GM19025 (cell line): ENCODE measurements at regions not wholly inside any gene's neighbourhood (a gene's known extent, or its start where the extent isn't known, plus 50 kb on each side); places are given as distances from the start of the nearest gene placed in this dataset.

Experiments used
- ATAC-seq: cut with Tn5 transposase; IDR thresholded peaks from one replicate; pipeline ENCODE4 v1.9.1; 2021; ENCODE audit warnings: mild to moderate bottlenecking, low read depth, moderate library complexity; ENCODE audit not compliant: unreplicated experiment

GRCh38 chr12:74980510-74980909 lies 229.1 kb downstream of the KCNC2 start:
- ATAC-seq, result no peak

GRCh38 chr12:74981541-74981940 lies 228.1 kb downstream of the KCNC2 start:
- no peak for ATAC-seq

DNA sequence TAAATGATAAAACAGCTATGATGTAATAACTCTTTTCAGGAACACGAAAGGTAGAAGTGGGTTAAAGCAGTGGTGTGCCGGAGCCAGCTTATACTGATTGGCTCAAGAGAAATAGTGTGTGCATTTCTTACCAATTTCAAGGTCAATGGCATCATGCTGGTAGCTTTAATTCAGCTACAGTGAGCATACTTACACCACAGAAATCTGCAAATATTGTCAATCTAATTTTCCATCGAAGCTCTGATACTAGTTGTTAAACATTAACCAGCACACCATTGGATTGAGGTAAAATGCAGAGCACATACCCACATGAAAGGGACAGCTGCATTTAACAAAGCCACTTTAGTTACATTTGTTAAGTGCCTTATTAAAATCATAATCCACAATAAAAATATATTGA lies 225.7 kb downstream of the KCNC2 start:
- ATAC-seq, result no peak

DNA sequence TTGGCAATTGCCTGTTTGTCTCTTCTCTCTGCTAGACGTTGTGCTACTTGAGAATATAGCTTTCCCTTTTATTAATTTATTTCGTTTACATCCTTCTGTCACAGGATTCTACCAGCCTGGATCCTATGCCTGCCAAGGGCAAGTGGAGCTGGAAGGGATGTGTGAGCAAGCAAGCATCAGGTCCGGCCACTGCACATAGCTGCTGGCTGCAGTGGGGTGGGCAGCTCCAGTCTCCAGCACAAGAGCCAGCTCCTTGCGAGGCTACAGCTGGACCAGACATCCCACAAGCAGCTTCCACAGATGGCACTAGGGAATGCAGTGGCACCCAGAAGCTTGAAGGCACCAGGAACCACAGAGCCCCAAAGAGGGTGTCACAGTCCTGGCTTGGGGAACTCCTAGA lies 225.0 kb downstream of the KCNC2 start:
- ATAC-seq, result no peak

- ATAC-seq, result no peak
These were observed 224.2 kb downstream of the KCNC2 start for GRCh38 chr12:74985293-74985985.

- no peak for ATAC-seq
These were observed 223.7 kb downstream of the KCNC2 start for GRCh38 chr12:74985986-74986319.

- no peak for ATAC-seq
These were observed 221.5 kb downstream of the KCNC2 start for GRCh38 chr12:74988156-74988555.
